ENCODE measurements at regions not wholly inside any gene's neighbourhood (a gene's known extent, or its start where the extent isn't known, plus 50 kb on each side); places are given as distances from the start of the nearest gene placed in this dataset.
A peak's percentile ranks its signal among the peaks of the same experiment; 100 is the strongest.

DNA sequence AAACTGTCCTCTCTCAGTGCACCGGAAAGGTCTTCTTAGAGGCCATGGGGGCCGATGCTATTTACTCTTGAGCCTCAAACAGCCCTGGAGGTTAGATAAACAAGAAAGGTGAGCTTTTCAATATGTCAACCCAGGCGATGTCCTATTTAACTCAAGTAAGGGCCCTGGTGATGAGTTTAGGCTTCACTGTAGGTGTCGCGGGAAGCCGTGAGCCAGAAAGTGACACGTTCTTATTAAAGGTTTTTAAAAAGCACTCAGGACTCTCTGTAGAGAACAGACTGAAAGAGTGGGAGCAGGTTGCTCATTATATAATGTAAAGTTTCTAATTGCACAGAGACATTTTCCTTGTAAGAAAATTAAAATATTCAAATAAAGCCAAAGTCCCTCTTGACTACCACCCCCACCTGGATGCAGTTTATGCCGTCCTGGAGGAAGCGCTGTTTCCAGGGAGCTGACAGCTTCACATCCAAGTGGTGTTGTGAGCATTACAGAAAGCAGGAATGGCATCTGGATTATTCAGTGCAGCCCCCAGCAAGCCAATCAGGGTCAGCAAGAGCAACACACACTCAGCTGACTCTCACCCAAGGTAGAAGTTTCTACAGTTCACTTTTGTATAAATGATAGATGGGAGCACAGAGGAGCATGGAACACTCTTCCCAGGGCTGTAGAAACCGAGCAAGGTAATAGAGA, 280.3 kb downstream of the DRD1 start:
- no peak for DNase-seq

DNA sequence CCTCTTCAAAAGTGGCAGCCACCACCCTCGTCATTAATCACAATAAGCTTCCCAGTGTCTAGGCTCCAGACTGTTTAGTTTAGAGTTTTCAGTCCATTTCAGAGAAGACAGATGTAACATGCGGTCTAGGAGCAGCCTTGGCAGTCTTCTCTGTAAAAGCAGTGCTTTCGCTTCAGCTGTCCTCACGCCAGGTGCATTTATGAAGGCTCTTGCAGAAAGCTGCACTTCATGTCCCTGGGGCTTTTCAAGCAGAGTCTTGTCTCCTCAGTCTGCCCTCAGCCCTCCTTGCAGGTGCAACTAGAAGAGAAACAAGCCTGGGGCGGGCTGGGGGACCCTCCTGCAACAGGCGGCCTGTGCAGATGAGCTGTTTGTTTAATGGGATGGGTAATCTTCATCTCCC, 281.9 kb downstream of the DRD1 start:
- peak; percentile 27 for DNase-seq

DNA sequence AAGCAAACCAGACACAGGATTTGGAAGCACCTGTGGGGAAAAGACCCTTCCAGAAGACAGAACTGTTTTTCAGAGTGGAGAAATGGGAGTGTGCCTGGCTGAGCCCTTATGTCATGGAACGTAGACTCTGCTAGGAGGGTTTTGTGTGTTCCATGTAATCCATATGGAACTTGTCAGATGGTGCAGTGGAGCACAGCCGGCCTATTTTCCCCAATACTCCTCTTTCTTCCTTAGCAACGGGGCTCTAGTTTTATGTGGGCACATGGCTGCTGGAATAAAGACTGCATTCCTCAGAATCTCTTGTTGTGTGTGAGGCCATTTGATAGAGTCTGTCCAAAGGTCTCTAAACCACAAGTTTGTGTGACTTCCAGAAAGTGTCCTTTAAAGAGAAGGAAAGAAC, 284.0 kb downstream of the DRD1 start:
- no peak for DNase-seq

DNA sequence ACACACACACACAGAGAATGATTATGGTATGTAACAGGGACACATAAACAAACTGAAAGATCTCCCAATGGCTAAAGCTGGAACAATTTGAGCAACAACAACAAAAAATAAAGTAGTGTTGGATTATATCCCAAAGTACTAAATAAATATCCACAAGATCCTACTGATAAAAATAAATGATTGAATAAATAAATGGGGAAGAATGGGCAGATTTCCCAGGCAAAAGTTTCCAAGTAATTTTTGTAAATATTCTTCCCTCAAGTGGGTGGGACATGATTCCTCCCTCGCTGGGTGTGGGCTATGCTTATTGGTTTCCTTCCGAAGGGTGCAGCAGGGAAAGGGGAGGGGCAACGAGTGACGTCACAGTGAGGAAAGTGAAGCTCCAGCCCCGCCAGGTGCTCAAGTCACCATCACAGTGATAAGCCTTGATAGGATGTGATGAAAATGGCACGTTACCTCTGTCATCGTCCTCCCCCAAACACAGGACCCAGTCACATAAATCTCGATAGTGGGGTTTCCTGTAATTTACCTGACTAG, 295.3 kb downstream of the DRD1 start:
- no peak for DNase-seq

DNA sequence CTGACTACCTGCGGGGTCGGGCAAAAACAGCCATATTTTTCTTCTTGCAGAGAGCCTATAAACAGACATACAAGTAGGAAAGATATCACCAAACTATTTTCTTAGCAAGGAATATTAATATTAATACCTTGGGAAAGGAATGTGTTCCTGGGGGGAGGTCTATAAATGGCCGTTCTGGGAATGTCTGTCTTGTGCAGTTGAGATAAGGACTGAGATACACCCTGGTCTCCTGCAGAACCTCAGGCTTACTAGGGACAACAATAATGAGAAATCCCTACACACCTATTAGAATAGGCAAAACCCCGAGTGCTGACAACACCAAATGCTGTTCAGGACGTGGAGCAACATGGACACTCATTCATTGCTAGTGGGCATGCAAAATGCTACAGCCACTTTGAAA, 297.2 kb downstream of the DRD1 start:
- no peak for DNase-seq

DNA sequence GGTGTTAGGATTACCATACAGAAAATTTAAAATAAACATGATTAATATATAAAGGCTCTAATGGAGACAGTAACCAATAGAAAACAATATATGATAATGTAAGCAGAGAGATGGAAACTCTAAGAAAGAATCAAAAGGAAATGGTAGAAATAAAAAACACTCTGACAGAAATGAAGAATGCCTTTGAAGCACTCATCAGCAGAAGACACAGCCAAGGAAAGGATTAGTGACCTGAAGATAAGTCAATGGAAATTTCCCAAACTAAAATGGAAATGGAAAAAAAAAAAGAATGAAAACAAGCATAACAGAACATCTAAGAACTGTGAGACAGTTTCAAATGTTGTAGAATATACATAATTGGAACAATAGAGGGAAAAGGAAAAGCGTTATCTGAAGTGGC, 302.6 kb downstream of the DRD1 start:
- DNase-seq: no peak

DNA sequence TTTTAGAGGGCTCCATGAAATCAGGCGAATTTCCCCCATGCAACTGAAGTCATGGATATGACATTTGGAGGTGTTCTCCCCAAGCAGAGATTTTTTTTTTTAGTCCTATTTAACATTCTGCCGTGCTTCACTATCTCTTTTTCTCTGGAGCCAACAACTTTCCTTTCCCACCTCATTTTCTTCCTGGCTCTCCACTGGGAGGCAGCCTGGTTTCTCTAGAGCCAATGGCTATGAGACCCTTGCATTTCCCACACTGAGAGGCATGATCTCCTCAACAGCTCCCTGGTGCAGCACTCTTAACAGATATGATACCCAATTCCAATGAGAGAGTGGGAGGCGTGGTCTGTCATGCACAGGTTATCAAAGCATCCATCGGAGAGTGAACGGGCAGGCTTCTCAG, 310.8 kb downstream of the DRD1 start:
- no peak for DNase-seq

DNA sequence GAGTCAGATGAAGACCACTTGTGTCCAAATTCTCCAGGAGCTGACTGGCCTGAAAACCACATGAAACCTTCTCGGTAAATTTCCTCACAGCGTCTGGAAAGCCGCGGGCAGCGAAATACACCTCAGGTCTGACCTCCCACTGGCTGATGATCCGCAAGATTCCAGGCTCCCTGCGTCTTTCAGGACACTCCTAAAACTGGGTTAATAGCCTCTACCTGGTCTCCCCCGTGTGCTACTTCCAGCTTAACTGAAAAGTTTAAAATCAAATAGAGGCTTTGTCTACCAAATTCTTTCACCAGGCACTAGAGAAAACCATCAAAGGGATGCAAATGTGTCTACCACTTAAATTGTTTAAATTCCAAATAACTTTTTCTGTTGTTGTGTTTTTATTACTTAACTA, 312.6 kb downstream of the DRD1 start:
- DNase-seq: no peak

DNA sequence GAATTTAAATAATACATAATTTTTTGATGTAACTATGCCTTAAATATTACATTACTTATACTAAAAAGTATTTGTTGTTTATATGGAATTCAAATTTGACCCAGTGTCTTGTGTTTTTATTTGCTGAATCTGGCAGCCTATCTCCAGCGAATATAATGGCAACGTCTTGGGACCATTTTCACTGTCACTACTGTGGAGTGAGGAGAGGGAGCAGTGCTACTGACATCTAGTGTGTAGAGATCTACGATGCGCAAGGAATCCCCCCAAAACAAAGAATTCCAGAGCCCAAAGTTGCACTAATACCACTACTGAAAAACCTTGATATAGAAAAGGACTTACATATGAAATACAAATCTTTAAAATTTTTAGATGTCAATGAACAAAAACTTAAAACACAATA, 314.4 kb downstream of the DRD1 start:
- no peak for DNase-seq

DNA sequence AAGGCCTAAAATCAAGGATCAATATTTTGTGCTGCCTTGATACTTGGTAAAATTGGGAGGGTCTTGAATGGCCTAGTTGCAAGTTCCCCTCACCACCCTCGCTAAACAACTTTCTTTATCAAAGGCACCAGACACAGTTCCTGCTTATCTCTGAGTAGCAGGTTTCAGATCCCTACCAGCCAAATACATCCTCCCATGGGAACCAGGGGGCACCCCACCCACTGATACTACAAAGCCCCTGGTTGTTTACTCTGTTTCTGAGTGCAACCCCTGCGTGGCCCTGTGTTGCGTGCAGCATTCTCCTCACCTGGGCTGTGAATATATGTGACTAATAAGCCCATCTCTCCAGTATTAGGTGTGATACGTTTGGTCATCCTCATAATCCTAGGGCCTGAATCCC, 314.9 kb downstream of the DRD1 start:
- DNase-seq: no peak

DNA sequence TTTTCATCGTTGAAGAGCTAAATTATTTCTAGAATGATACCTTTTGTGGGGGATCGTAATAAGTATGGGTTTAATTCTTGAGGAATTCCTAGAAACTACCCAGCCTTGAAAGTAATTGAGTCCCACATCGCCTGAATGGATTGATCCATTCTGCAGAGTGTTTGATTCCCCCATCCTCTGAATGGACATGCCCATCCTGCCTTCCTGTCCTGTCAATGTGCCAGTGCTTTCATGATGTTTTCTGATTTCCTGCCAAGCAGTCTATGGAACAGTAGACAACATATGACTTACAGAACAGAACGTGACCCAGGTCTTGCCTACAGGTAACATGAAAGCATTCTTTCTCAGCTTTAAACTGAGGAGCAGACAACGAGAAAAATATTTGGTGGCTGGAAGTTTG, 319.2 kb downstream of the DRD1 start:
- no peak for DNase-seq

DNA sequence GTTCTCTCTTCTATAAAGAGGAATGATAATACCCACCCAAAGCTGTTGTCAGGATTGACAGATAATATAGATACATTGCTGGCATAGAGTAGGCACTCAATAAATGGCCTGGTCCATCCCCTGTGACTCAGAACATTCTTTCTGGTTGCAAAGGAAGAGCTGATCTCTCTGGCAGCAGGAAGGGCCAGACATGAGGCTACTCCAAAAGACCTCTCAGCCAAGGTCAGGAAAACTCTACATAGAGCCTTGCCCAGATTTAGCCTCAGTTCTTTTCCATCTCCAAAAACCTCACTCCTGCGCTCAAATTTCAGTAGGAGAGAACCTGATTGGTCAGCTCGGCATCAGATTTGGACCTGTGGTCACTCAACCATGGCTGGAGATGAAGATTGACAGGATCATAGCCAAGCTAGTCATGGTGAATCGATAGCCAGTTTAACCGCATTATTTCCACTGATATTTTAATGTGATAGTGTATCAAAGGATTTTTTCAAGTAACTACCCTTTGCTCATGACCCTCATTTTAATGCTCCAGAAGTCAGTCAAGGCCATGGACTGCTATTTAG, 319.6 kb downstream of the DRD1 start:
- DNase-seq: no peak

DNA sequence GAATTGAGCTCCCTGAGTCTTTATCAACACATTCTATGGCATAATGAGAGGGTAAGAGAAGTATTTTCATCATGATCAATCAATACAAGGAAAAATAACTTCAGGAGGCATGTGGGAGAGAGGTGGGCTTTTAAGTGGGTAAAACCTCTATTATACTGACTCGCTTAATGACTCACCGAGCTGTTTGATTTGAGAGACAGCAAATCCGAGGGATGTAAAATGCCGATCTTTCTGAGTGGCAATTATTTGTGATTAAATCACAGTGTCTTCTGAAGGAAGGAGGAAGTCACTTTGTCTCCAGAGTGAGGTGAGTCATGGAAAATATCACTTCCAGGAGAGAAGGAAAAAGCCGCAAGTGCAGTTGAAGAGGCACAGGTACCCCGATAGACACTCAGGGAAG, 320.4 kb downstream of the DRD1 start:
- no peak for DNase-seq

DNA sequence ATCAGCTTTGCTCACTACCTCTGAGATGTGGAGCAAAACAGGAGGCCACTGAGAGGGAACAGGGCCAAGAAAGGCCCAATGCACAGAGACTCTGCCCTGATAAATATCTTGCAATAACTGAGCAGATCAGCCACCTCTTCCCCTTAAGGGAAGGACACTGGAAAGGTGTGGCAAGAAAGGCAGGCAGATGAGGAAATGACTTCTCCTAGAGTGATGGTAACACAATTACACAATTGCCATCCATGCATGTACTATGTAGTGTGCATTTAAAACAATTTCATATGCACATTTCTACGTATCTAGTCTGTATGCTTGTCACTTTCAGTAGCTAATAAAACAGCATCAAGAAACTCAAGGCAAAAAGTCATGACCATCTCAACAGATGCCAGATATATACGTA, 322.5 kb downstream of the DRD1 start:
- no peak for DNase-seq

DNA sequence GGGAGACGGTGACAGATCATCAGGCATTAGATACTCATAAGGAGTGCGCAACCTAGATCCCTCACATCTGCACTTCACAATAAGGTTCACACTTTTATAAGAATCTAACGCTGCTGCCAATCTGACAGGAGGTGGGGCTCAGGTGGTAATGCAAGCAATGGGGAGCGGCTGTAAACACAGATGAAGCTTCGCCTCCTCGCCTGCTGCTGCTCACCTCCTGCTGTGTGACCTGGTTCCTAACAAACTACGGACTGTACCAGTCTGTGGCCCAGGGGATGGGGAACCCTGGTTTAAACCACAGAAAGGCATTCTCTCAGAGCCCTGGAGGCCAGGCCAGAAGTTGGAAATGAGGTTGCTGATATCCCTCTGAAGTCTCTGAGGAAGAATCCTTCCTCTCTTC, 323.6 kb downstream of the DRD1 start:
- no peak for DNase-seq

DNA sequence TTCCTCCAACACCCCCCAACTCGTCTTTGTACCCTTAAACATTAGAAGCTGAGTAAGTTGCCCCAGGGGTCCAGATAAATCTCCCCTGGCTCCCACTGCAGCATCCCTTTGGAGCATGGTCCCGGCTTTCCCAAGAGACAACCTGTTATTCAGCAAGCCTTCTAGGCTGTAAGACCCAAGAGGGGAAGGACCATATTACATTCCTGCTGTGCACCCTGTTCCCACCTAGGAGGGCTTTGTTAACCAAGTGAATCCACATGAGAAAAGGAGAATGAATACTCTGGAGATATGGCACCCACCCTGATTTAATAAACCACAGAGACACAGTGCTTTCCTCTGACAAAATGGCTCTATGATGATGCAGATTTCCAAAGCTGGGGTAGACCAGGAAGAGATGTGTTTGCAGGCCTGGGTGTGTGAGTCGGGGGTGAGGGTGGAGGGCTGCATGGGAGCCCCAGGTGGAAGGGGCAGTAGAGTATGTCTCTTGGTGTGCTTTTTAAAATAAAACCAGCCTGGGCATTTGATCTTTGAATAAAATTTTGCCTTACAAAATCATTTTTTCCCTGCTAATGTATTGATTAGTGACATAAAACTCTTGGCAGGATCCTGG, 325.2 kb downstream of the DRD1 start:
- no peak for DNase-seq

DNA sequence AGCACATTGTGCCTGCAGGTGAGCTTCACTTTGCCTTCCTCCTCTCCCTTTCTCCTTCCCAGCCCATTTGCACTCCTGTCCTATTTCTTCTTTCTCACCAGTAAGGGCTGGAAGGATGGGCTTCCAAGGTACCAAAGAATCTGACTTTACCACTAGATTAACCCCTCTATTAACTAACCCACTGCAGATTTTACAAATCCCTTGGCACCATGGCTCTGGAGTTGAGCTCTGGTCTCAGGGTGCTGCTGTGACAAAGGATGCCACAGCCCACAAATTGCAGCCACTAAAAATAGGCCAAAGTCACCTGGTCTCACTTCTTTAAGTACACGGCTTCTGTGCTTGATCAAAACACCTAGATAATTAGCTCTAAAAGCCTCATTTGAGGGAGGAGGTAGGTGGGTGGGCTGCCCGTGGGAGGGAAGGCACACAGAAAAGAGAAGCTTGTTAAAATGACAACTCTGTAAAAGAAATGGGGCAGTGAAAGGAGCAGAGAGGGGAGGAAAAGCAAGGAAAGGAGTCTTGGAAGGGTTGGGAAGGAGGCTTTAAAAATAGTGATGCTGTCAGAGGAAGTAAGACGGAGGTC, 327.4 kb downstream of the DRD1 start:
- DNase-seq: no peak

DNA sequence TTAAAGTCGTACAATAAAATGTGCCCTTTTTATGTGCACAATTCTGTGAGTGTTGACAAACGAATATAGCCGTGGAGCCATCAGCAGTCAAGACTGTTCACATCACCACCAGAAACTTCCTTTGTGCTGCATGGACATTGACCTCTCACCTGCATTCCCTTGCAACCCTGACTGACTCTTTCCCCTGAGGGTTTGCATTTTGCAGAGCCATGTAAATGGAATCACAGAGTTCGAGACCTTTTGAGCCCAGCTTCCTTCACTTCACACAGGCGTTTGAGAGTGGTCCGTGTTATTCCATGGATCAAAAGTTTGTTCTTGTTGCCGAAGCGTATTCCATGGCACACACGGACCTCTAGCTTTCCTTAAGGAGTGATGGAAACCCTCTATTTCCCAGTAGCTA, 328.2 kb downstream of the DRD1 start:
- no peak for DNase-seq

DNA sequence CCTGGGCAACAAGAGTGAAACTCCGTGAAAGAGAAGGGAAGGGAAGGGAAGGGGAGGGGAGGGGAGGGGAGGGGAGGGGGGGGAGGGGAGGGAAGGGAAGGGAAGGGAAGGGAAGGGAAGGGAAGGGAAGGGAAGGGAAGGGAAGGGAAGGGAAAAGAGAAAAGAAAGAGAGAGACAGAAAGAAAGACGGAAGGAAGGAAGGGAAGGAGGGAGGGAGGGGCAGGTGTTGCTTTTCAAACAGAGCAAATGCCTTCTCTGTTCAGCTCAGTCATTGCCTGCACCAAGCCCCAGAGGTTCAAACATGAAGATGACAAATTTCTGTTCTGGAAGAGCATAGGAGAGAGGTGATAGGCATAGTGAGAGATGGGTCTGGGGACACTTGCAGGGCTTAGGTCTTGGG, 330.0 kb downstream of the DRD1 start:
- DNase-seq: no peak

DNA sequence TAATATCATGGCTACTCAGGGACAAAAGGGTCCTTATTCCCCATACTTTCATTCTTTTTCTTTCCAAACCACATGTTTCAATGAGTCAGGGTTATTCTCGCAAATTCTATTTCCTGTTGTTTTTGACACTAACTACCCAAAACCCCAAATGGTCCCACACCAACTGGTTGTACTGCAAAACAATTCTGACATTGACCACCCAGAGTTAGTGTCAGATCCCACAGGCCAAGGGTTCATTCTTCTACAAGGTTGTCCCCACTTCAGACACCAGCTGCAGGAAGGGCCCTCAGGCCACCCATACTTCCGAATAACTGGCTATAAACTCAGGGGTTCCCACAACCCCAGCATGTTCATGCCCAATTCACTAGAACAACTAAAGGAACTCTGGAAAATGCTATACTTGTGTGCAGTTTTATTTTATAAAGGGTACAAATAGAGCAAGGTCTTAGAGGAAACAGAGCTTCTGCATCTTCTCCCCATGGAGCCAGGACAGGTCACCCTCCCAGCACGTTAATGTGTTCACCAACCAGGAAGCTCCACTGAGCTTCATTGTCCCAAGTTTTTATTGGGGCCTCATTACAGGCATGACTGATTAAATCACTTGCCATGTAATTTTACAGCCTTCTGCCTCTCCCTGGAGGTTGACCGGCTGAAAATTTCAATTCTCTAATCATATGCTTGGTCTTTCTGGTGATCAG, 334.8 kb downstream of the DRD1 start:
- no peak for DNase-seq

DNA sequence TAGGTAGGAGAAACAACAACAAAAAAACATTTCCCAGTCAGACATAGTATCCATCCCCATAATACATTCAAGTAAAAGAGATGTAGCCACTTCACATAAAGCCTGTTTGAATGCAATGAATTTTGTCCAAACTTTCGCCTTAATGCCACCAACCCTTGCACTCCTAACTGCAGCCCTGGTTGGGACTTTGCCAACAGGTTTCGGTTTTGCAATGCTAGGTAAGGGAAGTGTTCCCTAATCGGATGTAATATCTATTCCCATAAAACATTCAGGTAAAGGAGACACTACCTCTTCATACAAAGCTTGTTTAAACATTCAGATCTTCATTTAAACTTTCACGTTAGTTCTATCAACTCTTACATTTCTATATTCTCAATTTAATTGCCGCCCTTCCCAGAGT, 336.1 kb downstream of the DRD1 start:
- DNase-seq: no peak

DNA sequence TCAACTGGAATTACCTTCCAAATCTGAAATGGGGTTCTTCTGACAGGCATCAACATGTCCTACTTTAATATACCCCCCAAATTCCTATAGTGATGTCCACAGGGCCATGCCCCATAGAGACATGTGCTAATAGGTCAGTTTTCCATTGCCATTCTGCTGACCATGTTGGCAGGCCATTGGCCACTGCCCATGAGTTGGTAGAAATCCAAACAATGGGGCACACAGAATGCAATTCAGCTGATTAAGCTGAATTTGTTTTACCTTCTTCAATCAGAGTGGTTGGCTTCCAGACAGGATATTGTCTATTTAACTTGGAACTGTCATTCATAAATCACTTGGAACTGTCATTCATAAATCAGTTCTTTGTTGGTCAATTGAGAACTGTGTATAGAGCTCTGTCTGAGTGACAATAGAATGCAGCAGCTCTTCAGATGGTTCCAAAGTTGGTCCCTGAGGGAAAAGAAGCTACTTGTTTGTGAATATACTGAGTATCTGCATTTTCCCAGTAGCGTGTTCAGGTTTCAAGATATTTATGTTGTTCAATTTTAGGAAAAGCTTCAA, 336.9 kb downstream of the DRD1 start:
- DNase-seq: no peak

DNA sequence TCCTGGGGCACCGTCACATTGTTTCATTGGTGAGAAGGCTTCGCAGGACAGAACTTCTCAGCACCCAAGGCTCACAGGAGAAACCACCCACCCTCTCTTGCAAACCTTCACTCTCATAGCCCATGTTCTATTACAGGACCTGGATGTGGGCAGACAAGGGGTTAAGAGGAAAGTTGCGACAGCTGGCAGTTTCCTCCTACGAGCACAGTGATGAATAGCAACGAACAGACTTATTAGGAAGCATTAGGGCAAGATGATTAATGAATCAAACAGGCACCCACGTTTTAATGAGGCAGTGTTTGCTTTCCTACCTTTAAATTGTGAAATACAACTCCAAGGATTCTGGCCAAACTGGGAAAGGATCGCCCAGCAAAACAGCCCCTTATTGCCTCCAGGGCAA, 339.3 kb downstream of the DRD1 start:
- DNase-seq: no peak

All from DMS153 (cell line).